NB4 (cell line): ENCODE measurements at regions not wholly inside any gene's neighbourhood (a gene's known extent, or its start where the extent isn't known, plus 50 kb on each side); places are given as distances from the start of the nearest gene placed in this dataset.

Source experiments
- POLR2A ChIP-seq: IDR thresholded peaks from 2 replicates; pipeline ENCODE4 v1.6.1; 2011; ENCODE audit warnings: mild to moderate bottlenecking; ENCODE audit not compliant: insufficient read length; ENCODE audit errors: extremely low read depth
- TF ChIP-seq, protein P1 (sequence below): IDR thresholded peaks from one replicate; pipeline ENCODE4 v1.5.1; 2012; ENCODE audit warnings: low read depth, low read length

DNA sequence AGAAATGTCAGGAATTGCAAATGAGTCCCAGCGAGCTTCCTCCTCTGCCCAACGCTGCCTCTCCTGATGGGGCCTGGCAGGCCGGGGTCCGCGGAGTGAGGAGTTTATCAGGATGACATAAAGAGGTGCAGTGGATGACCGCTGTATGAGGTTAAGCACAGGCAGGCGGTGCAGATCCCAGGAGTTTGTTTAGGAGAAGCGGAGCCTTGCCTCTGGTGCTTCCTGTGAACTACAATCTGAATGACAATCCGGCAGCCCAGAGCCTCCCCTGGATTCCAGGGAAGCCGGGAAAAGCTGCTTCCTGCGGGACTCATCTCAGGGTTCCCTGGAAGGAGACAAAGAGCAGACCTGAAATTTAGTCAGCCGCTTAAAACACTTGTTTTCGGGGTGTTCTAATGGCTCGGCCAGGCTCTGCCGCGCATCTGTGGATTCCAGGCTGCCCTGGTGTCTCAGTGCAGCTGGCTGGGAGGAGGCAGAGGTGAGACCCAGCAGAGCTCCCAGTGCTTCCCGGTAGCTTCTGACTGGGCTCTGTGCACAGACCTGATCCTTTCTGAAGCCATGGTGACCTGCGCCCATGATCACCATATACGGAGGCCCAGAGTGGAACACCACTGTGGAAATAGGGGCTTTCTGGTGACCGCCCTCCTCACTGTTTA lies 69.8 kb upstream of the IRX4 start:
- no peak for TF ChIP-seq POLR2A
- TF ChIP-seq, protein P1, sequence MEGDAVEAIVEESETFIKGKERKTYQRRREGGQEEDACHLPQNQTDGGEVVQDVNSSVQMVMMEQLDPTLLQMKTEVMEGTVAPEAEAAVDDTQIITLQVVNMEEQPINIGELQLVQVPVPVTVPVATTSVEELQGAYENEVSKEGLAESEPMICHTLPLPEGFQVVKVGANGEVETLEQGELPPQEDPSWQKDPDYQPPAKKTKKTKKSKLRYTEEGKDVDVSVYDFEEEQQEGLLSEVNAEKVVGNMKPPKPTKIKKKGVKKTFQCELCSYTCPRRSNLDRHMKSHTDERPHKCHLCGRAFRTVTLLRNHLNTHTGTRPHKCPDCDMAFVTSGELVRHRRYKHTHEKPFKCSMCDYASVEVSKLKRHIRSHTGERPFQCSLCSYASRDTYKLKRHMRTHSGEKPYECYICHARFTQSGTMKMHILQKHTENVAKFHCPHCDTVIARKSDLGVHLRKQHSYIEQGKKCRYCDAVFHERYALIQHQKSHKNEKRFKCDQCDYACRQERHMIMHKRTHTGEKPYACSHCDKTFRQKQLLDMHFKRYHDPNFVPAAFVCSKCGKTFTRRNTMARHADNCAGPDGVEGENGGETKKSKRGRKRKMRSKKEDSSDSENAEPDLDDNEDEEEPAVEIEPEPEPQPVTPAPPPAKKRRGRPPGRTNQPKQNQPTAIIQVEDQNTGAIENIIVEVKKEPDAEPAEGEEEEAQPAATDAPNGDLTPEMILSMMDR, result no peak
